SU-DHL-6 (cell line): ENCODE measurements at regions not wholly inside any gene's neighbourhood (a gene's known extent, or its start where the extent isn't known, plus 50 kb on each side); places are given as distances from the start of the nearest gene placed in this dataset.

Source experiments
- H2AFZ ChIP-seq: fragments of 200-600 bp; sonication (generic); 2 replicates; pipeline ENCODE4 v1.6.1; 2014; ENCODE audit warnings: low read depth, mild to moderate bottlenecking, moderate library complexity, mixed read lengths, antibody characterized with exemption, low read length; ENCODE audit not compliant: severe bottlenecking
- H3F3A ChIP-seq: fragments of 200-600 bp; shearing (Covaris generic); 2 replicates; pipeline ENCODE4 v1.6.0; 2016; ENCODE audit warnings: antibody characterized with exemption, mild to moderate bottlenecking; ENCODE audit not compliant: insufficient read depth
- H3K27ac ChIP-seq: fragments of 200-600 bp; sonication (generic); 2 replicates; pipeline ENCODE4 v1.5.1; 2016; ENCODE audit warnings: low read depth, mild to moderate bottlenecking, low read length, moderate library complexity, mixed read lengths
- H3K27me3 ChIP-seq: fragments of 200-600 bp; sonication (generic), shearing (Covaris generic); 2 replicates; pipeline ENCODE4 v1.6.0; 2014; ENCODE audit warnings: mild to moderate bottlenecking, low read length
- H3K36me3 ChIP-seq: fragments of 200-600 bp; sonication (generic); 2 replicates; pipeline ENCODE4 v1.6.1; 2014; ENCODE audit warnings: mild to moderate bottlenecking, low read length, mixed read lengths
- H3K4me2 ChIP-seq: fragments of 300-600, 200-600 bp; shearing (Covaris generic), sonication (generic); 2 replicates; pipeline ENCODE4 v1.6.0; 2014; ENCODE audit warnings: low read length, low read depth, mild to moderate bottlenecking; ENCODE audit not compliant: poor library complexity, severe bottlenecking
- H3K4me3 ChIP-seq: fragments of 200-600 bp; sonication (generic); 2 replicates; pipeline ENCODE4 v1.5.1; 2014; ENCODE audit warnings: antibody characterized with exemption, low read length, mild to moderate bottlenecking, mixed read lengths; ENCODE audit not compliant: insufficient read depth, poor library complexity, severe bottlenecking
- H3K79me2 ChIP-seq: fragments of 200-600 bp; sonication (generic); 2 replicates; pipeline ENCODE4 v1.6.1; 2014; ENCODE audit warnings: mild to moderate bottlenecking, low read length, moderate library complexity; ENCODE audit not compliant: insufficient read depth
- H3K9ac ChIP-seq: fragments of 200-600 bp; sonication (generic); 2 replicates; pipeline ENCODE4 v1.7.0; 2014; ENCODE audit warnings: mild to moderate bottlenecking, low read length
- H3K9me2 ChIP-seq: fragments of 200-600 bp; sonication (generic); replicated peaks from 2 replicates; pipeline ENCODE4 v1.6.1; 2014; ENCODE audit warnings: low read length; ENCODE audit not compliant: insufficient read depth
- H3K9me3 ChIP-seq: fragments of 200-600 bp; sonication (generic); 2 replicates; pipeline ENCODE4 v1.6.1; 2014; ENCODE audit warnings: low read length, mixed read lengths; ENCODE audit not compliant: insufficient read depth
- H4K20me1 ChIP-seq: fragments of 200-600 bp; sonication (generic); 2 replicates; pipeline ENCODE4 v1.6.1; 2014; ENCODE audit warnings: low read depth, mild to moderate bottlenecking, antibody characterized with exemption, low read length, moderate library complexity, mixed read lengths
- EZH2phosphoT487 ChIP-seq: fragments of 200-600 bp; sonication (generic), shearing (Covaris generic); conservative IDR thresholded peaks from 2 replicates; pipeline ENCODE4 v1.6.1; 2018; ENCODE audit warnings: mild to moderate bottlenecking, antibody characterized with exemption, low read length, moderate library complexity, mixed read lengths
- TF ChIP-seq, protein P1 (sequence below): fragments of 200-600 bp; sonication (generic); IDR thresholded peaks from one replicate; pipeline ENCODE4 v1.5.1; 2017; ENCODE audit warnings: antibody characterized with exemption, mild to moderate bottlenecking, low read length, moderate library complexity; ENCODE audit not compliant: insufficient read depth, poor library complexity, severe bottlenecking

GRCh38 chr2:220334210-220334609 lies 706.8 kb downstream of the SLC4A3 start:
- H3K4me3 ChIP-seq: no peak overlapping the region
- no peaks in the 10 kb centered on the region for H3K9me2 ChIP-seq
- no peaks in the 10 kb centered on the region for H3K9me3 ChIP-seq
- H3K9ac ChIP-seq: no peak overlapping the region
- H3K79me2 ChIP-seq: no peaks in the 10 kb centered on the region
- H3K4me2 ChIP-seq: no peak overlapping the region
- TF ChIP-seq, protein P1, sequence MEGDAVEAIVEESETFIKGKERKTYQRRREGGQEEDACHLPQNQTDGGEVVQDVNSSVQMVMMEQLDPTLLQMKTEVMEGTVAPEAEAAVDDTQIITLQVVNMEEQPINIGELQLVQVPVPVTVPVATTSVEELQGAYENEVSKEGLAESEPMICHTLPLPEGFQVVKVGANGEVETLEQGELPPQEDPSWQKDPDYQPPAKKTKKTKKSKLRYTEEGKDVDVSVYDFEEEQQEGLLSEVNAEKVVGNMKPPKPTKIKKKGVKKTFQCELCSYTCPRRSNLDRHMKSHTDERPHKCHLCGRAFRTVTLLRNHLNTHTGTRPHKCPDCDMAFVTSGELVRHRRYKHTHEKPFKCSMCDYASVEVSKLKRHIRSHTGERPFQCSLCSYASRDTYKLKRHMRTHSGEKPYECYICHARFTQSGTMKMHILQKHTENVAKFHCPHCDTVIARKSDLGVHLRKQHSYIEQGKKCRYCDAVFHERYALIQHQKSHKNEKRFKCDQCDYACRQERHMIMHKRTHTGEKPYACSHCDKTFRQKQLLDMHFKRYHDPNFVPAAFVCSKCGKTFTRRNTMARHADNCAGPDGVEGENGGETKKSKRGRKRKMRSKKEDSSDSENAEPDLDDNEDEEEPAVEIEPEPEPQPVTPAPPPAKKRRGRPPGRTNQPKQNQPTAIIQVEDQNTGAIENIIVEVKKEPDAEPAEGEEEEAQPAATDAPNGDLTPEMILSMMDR: no peak
- TF ChIP-seq EZH2phosphoT487: no peak
- no peak overlapping the region for H2AFZ ChIP-seq
- no peak overlapping the region for H3K27ac ChIP-seq
- H4K20me1 ChIP-seq: no peaks in the 10 kb centered on the region
- H3F3A ChIP-seq: no peaks in the 10 kb centered on the region
- no peaks in the 10 kb centered on the region for H3K27me3 ChIP-seq
- H3K36me3 ChIP-seq: no peaks in the 10 kb centered on the region

- no peaks in the 10 kb centered on the region for H3K27me3 ChIP-seq
- H3K9ac ChIP-seq: no peak overlapping the region
- no peaks in the 10 kb centered on the region for H4K20me1 ChIP-seq
- H3K36me3 ChIP-seq: no peaks in the 10 kb centered on the region
- no peaks in the 10 kb centered on the region for H3F3A ChIP-seq
- H3K4me3 ChIP-seq: no peak overlapping the region
- no peaks in the 10 kb centered on the region for H3K9me3 ChIP-seq
- TF ChIP-seq, protein P1: no peak
- TF ChIP-seq EZH2phosphoT487: no peak
- H3K27ac ChIP-seq: no peak overlapping the region
- H3K4me2 ChIP-seq: no peak overlapping the region
- H3K79me2 ChIP-seq: no peaks in the 10 kb centered on the region
- H2AFZ ChIP-seq: no peak overlapping the region
- no peaks in the 10 kb centered on the region for H3K9me2 ChIP-seq
Observed at GRCh38 chr2:220334871-220335590, 707.6 kb downstream of the SLC4A3 start.

- Histone ChIP-seq H3K4me3 (no peak overlapping the region), H3K36me3 (no peaks in the 10 kb centered on the region), H3F3A (no peaks in the 10 kb centered on the region), H3K9me2 (no peaks in the 10 kb centered on the region), H3K9ac (no peak overlapping the region), H4K20me1 (no peaks in the 10 kb centered on the region), H3K4me2 (no peak overlapping the region), H3K79me2 (no peaks in the 10 kb centered on the region), H3K27ac (no peak overlapping the region), H3K27me3 (no peaks in the 10 kb centered on the region), H2AFZ (no peak overlapping the region), H3K9me3 (no peaks in the 10 kb centered on the region)
- TF ChIP-seq EZH2phosphoT487: no peak
- TF ChIP-seq, protein P1: no peak
Observed at GRCh38 chr2:220335591-220335915, 708.1 kb downstream of the SLC4A3 start.
